GM18505 (cell line): ENCODE measurements at regions not wholly inside any gene's neighbourhood (a gene's known extent, or its start where the extent isn't known, plus 50 kb on each side); places are given as distances from the start of the nearest gene placed in this dataset.

Experiments used
- ATAC-seq: cut with Tn5 transposase; IDR thresholded peaks from one replicate; pipeline ENCODE4 v1.9.1; 2021; ENCODE audit not compliant: unreplicated experiment
- POLR2A ChIP-seq: IDR thresholded peaks from 4 replicates; pipeline ENCODE4 v1.6.1; 2011; ENCODE audit warnings: borderline replicate concordance; ENCODE audit not compliant: insufficient read depth, insufficient read length; ENCODE audit errors: extremely low read depth

GRCh38 chr11:36807871-36808270 lies 209.8 kb upstream of the RAG2 start:
- no peak for ATAC-seq
- TF ChIP-seq POLR2A = no peak

GRCh38 chr11:36803084-36803483 lies 205.0 kb upstream of the RAG2 start:
- ATAC-seq = no peak
- TF ChIP-seq POLR2A = no peak

- ATAC-seq = no peak
- TF ChIP-seq POLR2A = no peak
Measured at GRCh38 chr11:36792996-36793914, 195.2 kb upstream of the RAG2 start.

GRCh38 chr11:36791957-36792356 lies 193.9 kb upstream of the RAG2 start:
- no peak for ATAC-seq
- no peak for TF ChIP-seq POLR2A

- no peak for ATAC-seq
- TF ChIP-seq POLR2A = no peak
Measured at GRCh38 chr11:36790526-36790925, 192.5 kb upstream of the RAG2 start.

- ATAC-seq = no peak
- TF ChIP-seq POLR2A = no peak
Measured at GRCh38 chr11:36783808-36784207, 185.8 kb upstream of the RAG2 start.

GRCh38 chr11:36779791-36780190 lies 181.8 kb upstream of the RAG2 start:
- no peak for ATAC-seq
- no peak for TF ChIP-seq POLR2A

GRCh38 chr11:36777311-36777710 lies 179.3 kb upstream of the RAG2 start:
- no peak for TF ChIP-seq POLR2A
- ATAC-seq = no peak

- ATAC-seq = no peak
- no peak for TF ChIP-seq POLR2A
Measured at GRCh38 chr11:36775756-36776155, 177.7 kb upstream of the RAG2 start.

- no peak for TF ChIP-seq POLR2A
- no peak for ATAC-seq
Measured at GRCh38 chr11:36775130-36775529, 177.1 kb upstream of the RAG2 start.

GRCh38 chr11:36774603-36775002 lies 176.6 kb upstream of the RAG2 start:
- TF ChIP-seq POLR2A = no peak
- ATAC-seq = no peak

GRCh38 chr11:36763187-36763586 lies 165.2 kb upstream of the RAG2 start:
- ATAC-seq = peak; percentile 75
- no peak for TF ChIP-seq POLR2A

- ATAC-seq = no peak
- no peak for TF ChIP-seq POLR2A
Measured at GRCh38 chr11:36757075-36757474, 159.0 kb upstream of the RAG2 start.

- no peak for TF ChIP-seq POLR2A
- ATAC-seq = no peak
Measured at GRCh38 chr11:36753960-36754359, 155.9 kb upstream of the RAG2 start.
